ENCODE measurements at regions not wholly inside any gene's neighbourhood (a gene's known extent, or its start where the extent isn't known, plus 50 kb on each side); places are given as distances from the start of the nearest gene placed in this dataset.

- TF ChIP-seq POLR2A (IDR thresholded peaks at IDR 0.05; ENCODE audit: low read depth) (no peak), CTCF (IDR thresholded peaks at IDR 0.05) (no peak)
Measured at GRCh38 chr1:34296059-34296458, 119.4 kb downstream of the C1orf94 start.

All from esophagus muscularis mucosa (tissue), 3 donors.